HCT116 (cell line): ENCODE measurements at regions not wholly inside any gene's neighbourhood (a gene's known extent, or its start where the extent isn't known, plus 50 kb on each side); places are given as distances from the start of the nearest gene placed in this dataset.

Experiments used
- ATAC-seq: fragments of 200-7000 bp; cut with Tn5 transposase; 2 replicates; pipeline ENCODE4 v1.9.1; 2020; ENCODE audit warnings: mild to moderate bottlenecking, moderate library complexity
- BruUV-seq: library from RNA; stranded (reverse); fragments of 400-500 nt; replicated peaks from 2 replicates; lab custom pipeline; 2021; lab: Mats Ljungman, UMichigan
- CTCF ChIA-PET: fragments of 300-600 bp; sonication (Branson Sonifier 250); formaldehyde crosslinking; loops from one replicate; lab custom pipeline; 2021; ENCODE audit warnings: antibody characterized with exemption; lab: Charles Lee
- POLR2A ChIA-PET: fragments of 300-600, 350-600 bp; sonication (Branson Sonifier 250); formaldehyde crosslinking; loops from one replicate; lab custom pipeline; 2021; ENCODE audit warnings: antibody characterized with exemption; lab: Charles Lee
- RAD21 ChIA-PET, 2 experiments: fragments of 300-600 bp; sonication (Branson Sonifier 250); formaldehyde crosslinking; loops; one replicate each; lab custom pipeline; 2023; ENCODE audit warnings: low total read pairs in 2 of 2; ENCODE audit not compliant: uncharacterized antibody in 2 of 2, unreplicated experiment in 2 of 2, low non-redundant PET in 1 of 2; lab: Charles Lee
- DNase-seq: peaks from one replicate; pipeline ENCODE4 v3.0.0-alpha.2; 2010; ENCODE audit warnings: low read depth, low spot score
- H2AFZ ChIP-seq: fragments of 200-600 bp; shearing (Covaris generic), sonication (generic); 2 replicates; pipeline ENCODE4 v1.6.1; 2017; ENCODE audit warnings: low read depth, mixed run types, mixed read lengths, antibody characterized with exemption, low read length; ENCODE audit not compliant: poor library complexity, severe bottlenecking
- H3K27ac ChIP-seq: 2 replicates; pipeline ENCODE4 v1.5.1; 2012; ENCODE audit warnings: low read depth, low read length
- H3K27me3 ChIP-seq: fragments of 200-600 bp; sonication (generic); 2 replicates; pipeline ENCODE4 v1.6.1; 2016; ENCODE audit warnings: mixed run types, low read length, mixed read lengths; ENCODE audit not compliant: insufficient read depth
- H3K36me3 ChIP-seq, 2 experiments: fragments of 200-500 bp in 1 of 2; fragments of 200-600 bp in 1 of 2; sonication (Bioruptor generic) in 1 of 2; sonication (generic) in 1 of 2; 2 replicates each; pipeline versions ENCODE4 v1.5.1 to v1.6.1; 2014 to 2016; ENCODE audit warnings: low read length in 2 of 2, inconsistent platforms in 1 of 2, mixed read lengths in 1 of 2, mixed run types in 1 of 2; ENCODE audit not compliant: insufficient read depth in 2 of 2, control insufficient read depth in 1 of 2
- H3K4me1 ChIP-seq, 2 experiments: fragments of 200-600 bp in 1 of 2; sonication (generic) in 1 of 2; 2 replicates each; pipeline versions ENCODE4 v1.5.1 to v1.6.1; 2012 to 2017; ENCODE audit warnings: low read length in 2 of 2, inconsistent platforms in 1 of 2, mild to moderate bottlenecking in 1 of 2, mixed read lengths in 1 of 2, mixed run types in 1 of 2, moderate library complexity in 1 of 2; ENCODE audit not compliant: insufficient read depth in 2 of 2, control insufficient read depth in 1 of 2
- H3K4me2 ChIP-seq: fragments of 200-600 bp; sonication (generic); 2 replicates; pipeline ENCODE4 v1.6.1; 2017; ENCODE audit warnings: mixed run types, low read length, mixed read lengths
- H3K4me3 ChIP-seq, 2 experiments: fragments of 200-600 bp in 1 of 2; sonication (generic) in 1 of 2; replicated peaks in 1 of 2; 2 replicates each; pipeline ENCODE4 v1.5.1; 2011 to 2016; ENCODE audit warnings: low read length in 2 of 2, control low read depth in 1 of 2, low read depth in 1 of 2, mild to moderate bottlenecking in 1 of 2, mixed read lengths in 1 of 2, mixed run types in 1 of 2
- H3K79me2 ChIP-seq: fragments of 200-600 bp; sonication (generic); 2 replicates; pipeline ENCODE4 v1.6.1; 2017; ENCODE audit warnings: mild to moderate bottlenecking, mixed run types, low read length, moderate library complexity, mixed read lengths; ENCODE audit not compliant: insufficient read depth
- H3K9ac ChIP-seq: fragments of 200-600 bp; sonication (generic); 2 replicates; pipeline ENCODE4 v1.6.1; 2016; ENCODE audit warnings: low read length, mixed read lengths
- H3K9me2 ChIP-seq: fragments of 200-600 bp; sonication (generic), shearing (Covaris generic); 2 replicates; pipeline ENCODE4 v1.6.1; 2017; ENCODE audit warnings: mixed run types, mild to moderate bottlenecking, moderate library complexity; ENCODE audit not compliant: insufficient read depth
- H3K9me3 ChIP-seq, 2 experiments: fragments of 200-500 bp in 1 of 2; fragments of 200-600 bp in 1 of 2; sonication (Bioruptor generic) in 1 of 2; sonication (generic) in 1 of 2; 2 replicates each; pipeline ENCODE4 v1.6.1; 2014 to 2017; ENCODE audit warnings: low read length in 2 of 2, mixed read lengths in 2 of 2, inconsistent platforms in 1 of 2, low read depth in 1 of 2, mild to moderate bottlenecking in 1 of 2, mixed run types in 1 of 2, moderate library complexity in 1 of 2; ENCODE audit not compliant: control insufficient read depth in 1 of 2, insufficient read depth in 1 of 2
- H4K20me1 ChIP-seq: fragments of 200-600 bp; sonication (generic), shearing (Covaris generic); 2 replicates; pipeline ENCODE4 v1.6.1; 2017; ENCODE audit warnings: mixed run types, mild to moderate bottlenecking, moderate library complexity; ENCODE audit not compliant: insufficient read depth
- CEBPB ChIP-seq: IDR thresholded peaks from 2 replicates; pipeline ENCODE4 v1.6.1; 2012; ENCODE audit warnings: low read depth
- FOSL1 ChIP-seq: IDR thresholded peaks from 2 replicates; pipeline ENCODE4 v1.6.1; 2012; ENCODE audit warnings: low read depth
- POLR2A ChIP-seq: IDR thresholded peaks from 2 replicates; pipeline ENCODE4 v1.7.0; 2011; ENCODE audit warnings: borderline replicate concordance; ENCODE audit not compliant: insufficient read depth, insufficient read length; ENCODE audit errors: extremely low read depth
- POLR2AphosphoS5 ChIP-seq: IDR thresholded peaks from 2 replicates; pipeline ENCODE4 v1.6.1; 2011; ENCODE audit warnings: mild to moderate bottlenecking, low read depth, low read length, moderate library complexity
- RAD21 ChIP-seq: IDR thresholded peaks from 2 replicates; pipeline ENCODE4 v1.6.1; 2012; ENCODE audit warnings: low read depth, mild to moderate bottlenecking
- SIN3A ChIP-seq: IDR thresholded peaks from 2 replicates; pipeline ENCODE4 v1.6.1; 2012; ENCODE audit warnings: low read depth
- SP1 ChIP-seq: IDR thresholded peaks from 2 replicates; pipeline ENCODE4 v1.6.1; 2012; ENCODE audit warnings: low read depth
- SRF ChIP-seq: IDR thresholded peaks from 2 replicates; pipeline ENCODE4 v1.6.1; 2012; ENCODE audit warnings: low read depth
- TCF7L2 ChIP-seq: IDR thresholded peaks from 2 replicates; pipeline ENCODE4 v1.7.0; 2011; ENCODE audit warnings: borderline replicate concordance, inconsistent platforms; ENCODE audit not compliant: insufficient read depth, insufficient read length; ENCODE audit errors: extremely low read depth
- YY1 ChIP-seq: IDR thresholded peaks from 2 replicates; pipeline ENCODE4 v1.6.1; 2011; ENCODE audit warnings: low read length, low read depth, moderate library complexity, mild to moderate bottlenecking; ENCODE audit not compliant: insufficient replicate concordance; ENCODE audit errors: extremely low read depth
- ZBTB33 ChIP-seq: IDR thresholded peaks from 2 replicates; pipeline ENCODE4 v1.6.1; 2011; ENCODE audit warnings: mild to moderate bottlenecking, low read length, moderate library complexity; ENCODE audit not compliant: insufficient replicate concordance; ENCODE audit errors: extremely low read depth
- ZFX ChIP-seq: fragments of 450-650 bp; IDR thresholded peaks from 2 replicates; pipeline ENCODE4 v1.6.1; 2017
- intact Hi-C: fragments of 100-400 bp; cut with micrococcal nuclease; formaldehyde crosslinking; loops from 2 replicates; pipeline ENCODE4 v1.10.0; 2022

GRCh38 chr19:27887946-27888345 lies 1325.0 kb downstream of the UQCRFS1 start:
- peaks cover 3 to 12% of the 10 kb centered on the region in 2 experiments; a peak in 2 of 4 replicates for H3K9me3 ChIP-seq
- no peak for DNase-seq

More at GRCh38 chr19:27887946-27888345, 1325.0 kb downstream of the UQCRFS1 start:
- RAD21 ChIA-PET = no interaction called here
- no peak for ATAC-seq
- Histone ChIP-seq H4K20me1 (no peaks in the 10 kb centered on the region), H3K9ac (no peak overlapping the region), H3K4me2 (no peak overlapping the region), H3K79me2 (no peaks in the 10 kb centered on the region)
- TF ChIP-seq CEBPB = no peak
- TF ChIP-seq SRF = no peak
- TF ChIP-seq ZBTB33 = no peak
- no peak for TF ChIP-seq POLR2AphosphoS5
- TF ChIP-seq POLR2A = no peak
- no peak for TF ChIP-seq TCF7L2
- TF ChIP-seq RAD21 = no peak
- no peak for TF ChIP-seq SP1
- no peak for TF ChIP-seq SIN3A
- no peak for TF ChIP-seq YY1
- no peak for TF ChIP-seq ZFX
- no peak for TF ChIP-seq FOSL1
- TF ChIP-seq, all 23 proteins: peak for 0
- no peaks in the 10 kb centered on the region for H3K27me3 ChIP-seq
- CTCF ChIA-PET = no interaction called here
- intact Hi-C loops = no loop called here
- no peaks in the 10 kb centered on the region for H3K4me1 ChIP-seq
- no peak overlapping the region for H2AFZ ChIP-seq
- H3K27ac ChIP-seq = no peak overlapping the region
- no peaks in the 10 kb centered on the region for H3K36me3 ChIP-seq
- BruUV-seq = no TSS peak
- POLR2A ChIA-PET = no interaction called here
- H3K9me2 ChIP-seq = no peaks in the 10 kb centered on the region
- no peak overlapping the region for H3K4me3 ChIP-seq
